NCI-H1048 (cell line): ENCODE measurements at regions not wholly inside any gene's neighbourhood (a gene's known extent, or its start where the extent isn't known, plus 50 kb on each side); places are given as distances from the start of the nearest gene placed in this dataset.
"Not testable (repeated sequence)": the region's sequence is repeated elsewhere in the genome, so short reads cannot be mapped to it uniquely, and the experiment has no call there.

Experiments
- DNase-seq: peaks from one replicate; lab custom pipeline; 2025; lab: John Stamatoyannopoulos, UW

GRCh38 chr5:25453500-25453899, 808.7 kb upstream of the CDH10 start:
- DNase-seq, result no peak

DNA sequence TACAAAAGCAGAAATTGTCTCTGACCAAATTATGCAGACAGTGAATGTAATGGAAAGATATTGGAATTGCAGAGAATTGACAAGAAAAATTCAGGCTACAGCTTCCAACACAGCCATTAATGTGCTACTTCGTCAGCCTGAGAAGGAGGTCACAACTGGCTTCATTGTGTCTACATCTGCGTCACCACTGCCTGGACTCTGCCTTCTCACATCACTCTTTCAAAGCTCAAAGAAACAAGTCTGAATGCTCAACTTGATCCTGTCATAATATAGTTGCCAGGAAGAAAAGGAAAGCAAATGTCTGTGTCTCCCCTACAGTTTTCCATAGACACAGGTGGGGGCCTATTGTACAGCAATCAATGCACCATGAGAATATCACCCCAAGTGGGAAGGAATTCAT, 806.5 kb upstream of the CDH10 start:
- no peak for DNase-seq

DNA sequence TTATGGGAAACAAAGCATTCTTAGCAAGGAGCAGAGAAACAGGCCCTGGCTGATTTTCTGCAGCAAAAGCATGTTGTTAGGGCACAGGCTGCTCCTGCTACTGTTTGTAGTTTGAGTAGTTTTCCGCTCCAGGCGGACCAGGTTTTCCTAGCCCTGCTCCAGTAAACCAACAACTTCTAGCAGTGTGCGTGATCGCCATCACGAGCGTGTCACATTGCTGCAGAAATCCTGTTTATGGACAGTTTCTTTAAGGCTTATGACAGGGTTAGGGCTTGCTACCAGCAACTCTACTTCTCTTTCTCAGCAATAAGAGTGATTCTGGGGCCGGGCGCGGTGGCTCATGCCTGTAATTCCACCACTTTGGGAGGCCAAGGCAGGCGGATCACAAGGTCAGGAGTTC, 803.9 kb upstream of the CDH10 start:
- no peak for DNase-seq

- no peak for DNase-seq
Observed at GRCh38 chr5:25448190-25448621, 803.4 kb upstream of the CDH10 start.

DNA sequence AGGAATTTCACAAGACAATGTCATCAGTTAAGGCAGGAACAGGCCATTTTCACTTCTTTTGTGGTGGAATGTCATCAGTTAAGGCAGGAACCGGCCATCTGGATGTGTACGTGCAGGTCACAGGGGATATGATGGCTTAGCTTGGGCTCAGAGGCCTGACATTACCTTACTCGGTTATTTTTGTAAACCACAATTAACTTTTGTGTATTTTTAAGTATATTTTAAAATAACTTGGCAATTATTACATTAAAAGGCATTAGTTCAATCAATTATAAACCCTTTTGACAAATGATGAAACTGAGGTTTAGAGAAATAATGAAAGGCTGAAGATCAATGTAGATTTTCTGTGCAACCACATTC, 801.3 kb upstream of the CDH10 start:
- DNase-seq, result not testable (repeated sequence)

- DNase-seq, result not testable (repeated sequence)
Observed at GRCh38 chr5:25445381-25446060, 800.7 kb upstream of the CDH10 start.

DNA sequence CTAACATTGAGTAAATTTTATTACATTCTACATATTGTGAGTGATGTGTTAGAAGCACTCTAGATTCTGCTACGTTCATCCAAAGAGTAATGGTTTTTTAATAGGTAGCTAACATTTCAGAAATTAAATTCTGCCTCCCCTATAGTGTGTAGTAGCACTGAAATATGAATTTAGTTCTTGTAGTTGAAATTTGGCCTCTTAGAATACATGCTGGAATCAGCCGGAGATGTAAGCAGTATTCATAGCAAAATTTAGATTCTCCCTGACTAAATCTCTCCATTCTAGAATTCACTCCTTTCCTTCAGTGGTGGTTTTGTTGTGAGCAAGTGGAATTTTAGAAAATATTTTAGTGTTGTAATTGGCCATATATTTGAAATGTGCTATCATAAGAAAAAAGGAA, 799.9 kb upstream of the CDH10 start:
- no peak for DNase-seq

GRCh38 chr5:25441810-25442209, 797.0 kb upstream of the CDH10 start:
- DNase-seq, result no peak

- no peak for DNase-seq
Observed at GRCh38 chr5:25439025-25439424, 794.2 kb upstream of the CDH10 start.

- DNase-seq, result not testable (repeated sequence)
Observed at GRCh38 chr5:25438375-25438774, 793.6 kb upstream of the CDH10 start.

DNA sequence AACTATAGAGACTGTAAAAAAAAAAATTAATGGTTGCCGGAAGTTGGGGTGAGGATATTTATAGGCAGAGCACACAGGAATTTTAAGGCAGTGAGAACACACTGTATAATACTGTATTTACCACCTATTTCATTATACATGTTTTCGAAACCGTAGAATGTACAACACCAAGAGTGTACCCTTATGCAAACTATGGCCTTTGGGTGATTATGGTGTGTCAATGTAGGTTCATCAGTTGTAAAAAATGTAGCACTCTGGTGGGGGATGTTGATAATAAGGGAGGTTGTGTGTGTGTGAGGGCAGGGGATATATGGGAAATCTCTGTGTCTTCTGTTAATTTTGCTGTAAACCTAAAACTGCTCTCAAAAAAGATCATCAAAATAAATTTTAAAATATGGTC, 791.7 kb upstream of the CDH10 start:
- no peak for DNase-seq

DNA sequence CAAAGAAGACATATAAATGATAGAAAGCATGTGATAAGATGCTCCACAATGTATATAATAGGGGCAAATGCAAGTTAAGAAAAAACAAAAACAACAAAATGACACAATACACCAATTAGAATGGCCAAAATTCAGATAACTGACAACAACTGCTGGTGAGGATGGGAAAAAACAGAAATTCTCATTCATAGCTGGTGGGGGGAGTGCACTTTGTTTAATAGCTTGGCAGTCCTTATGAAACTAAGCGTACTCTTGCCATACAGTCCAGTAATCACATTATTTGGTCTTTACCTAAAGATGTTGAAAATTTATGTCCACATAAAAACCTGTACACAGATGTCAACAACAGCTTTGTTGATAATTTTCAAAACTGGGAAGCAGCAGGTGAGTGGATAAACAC, 791.1 kb upstream of the CDH10 start:
- no peak for DNase-seq

- DNase-seq, result no peak
Observed at GRCh38 chr5:25427240-25427639, 782.5 kb upstream of the CDH10 start.

GRCh38 chr5:25423271-25423670, 778.5 kb upstream of the CDH10 start:
- DNase-seq, result no peak

DNA sequence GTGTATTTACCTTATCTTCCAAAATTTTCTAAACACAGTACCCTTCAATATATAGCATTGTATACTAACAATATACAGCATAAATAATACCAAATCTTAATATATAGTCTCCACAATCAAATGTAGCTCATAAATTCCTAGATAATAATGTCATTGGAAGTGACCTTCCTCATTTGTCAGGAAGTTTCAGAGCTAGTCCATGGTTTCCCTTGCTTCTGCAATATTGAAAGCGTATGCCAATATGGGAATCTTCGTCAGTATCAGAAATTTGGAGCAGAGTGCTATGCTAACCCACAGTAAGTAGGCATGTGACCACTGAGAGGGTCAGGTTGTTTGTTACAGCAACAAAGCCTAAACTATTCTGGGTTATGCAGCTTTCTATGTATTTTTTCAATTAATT, 774.9 kb upstream of the CDH10 start:
- no peak for DNase-seq

DNA sequence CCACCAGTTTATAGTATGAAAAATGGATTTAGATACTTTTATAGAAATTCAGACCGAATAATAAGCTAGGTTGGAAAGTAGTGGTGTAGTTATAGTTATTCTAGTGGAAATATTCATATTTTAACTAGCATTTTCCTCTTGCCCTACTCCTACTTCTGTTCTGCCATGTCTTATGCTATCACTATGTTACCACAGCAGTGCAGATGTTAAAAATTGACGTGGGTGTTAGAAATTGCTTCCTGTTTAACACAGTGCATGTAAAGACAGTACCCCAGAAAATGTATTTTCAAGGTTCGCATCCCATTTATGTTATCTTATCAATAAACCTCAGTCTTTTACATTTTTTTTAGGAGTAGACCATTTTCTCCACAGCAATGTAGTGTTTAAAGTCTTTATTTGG, 774.2 kb upstream of the CDH10 start:
- no peak for DNase-seq

GRCh38 chr5:25418319-25418859, 773.6 kb upstream of the CDH10 start:
- DNase-seq, result no peak

GRCh38 chr5:25416960-25417359, 772.2 kb upstream of the CDH10 start:
- no peak for DNase-seq

- no peak for DNase-seq
Observed at GRCh38 chr5:25415970-25416369, 771.2 kb upstream of the CDH10 start.

DNA sequence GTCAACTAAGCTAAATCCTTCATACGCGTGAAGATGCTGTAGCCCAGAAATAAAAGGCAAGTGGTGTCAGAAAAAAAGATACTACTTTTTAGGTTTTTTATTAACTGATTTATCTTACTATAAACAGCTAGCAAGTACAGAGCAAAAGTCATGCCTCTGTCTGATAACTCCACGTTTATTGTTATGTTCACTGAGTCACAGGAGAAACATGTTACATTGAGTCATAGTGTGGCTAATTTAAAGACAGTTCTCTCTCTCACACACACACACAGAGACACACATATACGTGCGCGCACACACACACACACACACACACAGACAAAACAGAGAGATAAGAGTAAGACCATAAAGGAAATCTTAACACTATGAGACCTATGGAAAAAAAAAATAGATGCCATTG, 770.0 kb upstream of the CDH10 start:
- no peak for DNase-seq

- no peak for DNase-seq
Observed at GRCh38 chr5:25412116-25412661, 767.4 kb upstream of the CDH10 start.

GRCh38 chr5:25407365-25407764, 762.6 kb upstream of the CDH10 start:
- not testable (repeated sequence) for DNase-seq

- no peak for DNase-seq
Observed at GRCh38 chr5:25405850-25406249, 761.1 kb upstream of the CDH10 start.

- no peak for DNase-seq
Observed at GRCh38 chr5:25399878-25400480, 755.2 kb upstream of the CDH10 start.
